Muscle of back (tissue), 3 donors: ENCODE measurements at regions not wholly inside any gene's neighbourhood (a gene's known extent, or its start where the extent isn't known, plus 50 kb on each side); places are given as distances from the start of the nearest gene placed in this dataset.
"Not testable (repeated sequence)": the region's sequence is repeated elsewhere in the genome, so short reads cannot be mapped to it uniquely, and the experiment has no call there.

ENCODE experiments used
- DNase-seq, 3 donors: peaks; one replicate each; pipeline versions ENCODE4 v3.0.0 to v3.0.0-alpha.2; 2013

DNA sequence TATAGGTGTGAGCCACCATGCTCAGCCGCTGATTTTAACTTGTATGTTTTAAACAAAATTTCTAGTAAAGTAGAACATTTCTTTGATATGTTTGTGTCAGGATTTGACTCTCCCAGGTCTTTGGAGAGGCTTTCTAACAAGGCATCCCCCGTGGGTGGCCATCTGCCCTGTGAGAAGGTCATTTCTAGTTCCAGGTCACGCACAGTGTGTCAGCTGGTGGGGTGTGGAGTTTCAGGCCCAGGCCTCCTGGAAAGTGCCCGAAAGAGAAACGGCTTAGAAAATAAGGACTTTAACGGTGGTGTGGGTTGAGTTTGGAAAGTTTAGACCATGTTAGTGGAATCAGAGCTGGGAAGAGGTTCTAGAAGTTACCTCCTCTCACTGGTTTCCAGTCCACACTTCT lies 61.0 kb downstream of the SPDYE17 start:
- DNase-seq = not testable (repeated sequence)

DNA sequence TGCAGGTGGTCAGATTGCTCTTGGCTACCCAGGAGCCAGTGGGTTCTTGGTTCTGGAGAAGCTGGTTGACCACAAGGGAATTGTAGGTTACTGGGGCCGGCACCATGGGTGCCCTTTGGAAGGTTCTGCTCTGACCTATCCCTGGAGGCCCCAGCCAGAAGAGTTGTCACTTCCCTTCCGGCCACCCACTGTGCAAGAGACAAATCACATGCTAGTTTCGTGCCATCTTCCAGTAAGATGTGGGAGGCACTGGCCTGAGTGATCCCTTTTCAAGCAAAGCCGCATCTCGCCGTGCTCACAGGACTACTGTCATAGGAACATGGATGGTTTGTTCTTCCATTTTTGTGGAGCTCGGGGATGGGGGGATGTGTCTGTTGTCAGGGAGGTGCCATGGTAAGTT lies 62.3 kb downstream of the SPDYE17 start:
- not testable (repeated sequence) for DNase-seq

DNA sequence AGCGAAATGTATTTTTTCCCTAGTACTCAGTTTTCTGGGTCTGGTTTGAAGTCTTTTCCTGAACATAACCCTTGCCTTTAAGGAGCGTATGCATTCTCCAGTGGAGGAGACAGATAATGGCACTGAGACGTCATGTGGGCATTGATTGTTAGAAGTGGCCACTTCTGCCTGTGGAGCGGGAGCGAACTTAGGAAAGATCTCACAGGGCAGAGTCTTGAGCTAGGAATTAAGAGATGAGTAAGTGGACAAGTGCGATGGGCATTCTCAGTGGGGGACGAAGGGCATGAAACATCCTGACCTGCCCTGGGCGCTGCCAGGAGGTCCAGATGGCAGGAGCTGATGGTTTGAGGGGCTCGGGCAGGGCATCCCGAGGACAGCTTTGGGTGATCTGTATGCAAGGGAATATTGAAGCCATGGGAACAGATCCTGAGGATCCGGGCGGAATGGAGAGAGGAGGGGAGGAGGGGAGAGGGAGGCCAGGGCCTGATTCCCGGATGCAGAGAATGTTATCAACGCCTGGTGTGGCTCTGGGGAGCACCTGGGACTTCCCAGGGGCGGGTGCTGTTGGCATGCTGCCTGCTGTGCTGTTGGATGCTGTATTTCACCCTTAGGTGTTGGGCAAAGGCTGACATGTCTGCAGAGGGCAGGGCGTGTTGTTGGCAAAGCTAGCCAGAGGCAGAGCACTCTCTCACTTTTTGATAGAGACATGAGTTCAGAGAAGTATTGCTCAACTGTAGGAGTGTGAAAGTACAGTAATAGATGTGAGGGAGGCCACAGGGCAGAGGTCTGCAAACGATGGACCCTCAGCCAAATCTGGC lies 66.2 kb downstream of the SPDYE17 start:
- not testable (repeated sequence) for DNase-seq

DNA sequence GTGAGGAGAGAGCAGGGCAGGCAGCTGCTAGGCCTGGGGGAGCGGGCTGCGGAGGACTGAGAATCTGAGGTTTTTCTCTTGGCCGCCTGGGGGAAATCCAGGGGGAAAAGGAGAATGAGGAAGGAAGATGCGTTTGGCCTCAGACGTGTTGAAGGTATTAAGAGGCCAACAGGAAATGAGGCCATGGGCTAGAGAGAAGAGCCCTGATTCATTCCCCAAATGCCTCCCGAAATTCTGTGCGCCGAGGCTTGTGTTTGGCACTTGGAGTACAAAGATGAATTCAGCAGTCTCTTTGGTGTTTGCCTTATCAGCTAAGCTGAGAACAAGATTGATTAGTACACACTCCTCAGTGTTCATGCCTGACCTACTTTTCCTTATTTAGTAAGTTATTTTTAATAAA lies 68.1 kb downstream of the SPDYE17 start:
- not testable (repeated sequence) for DNase-seq

DNA sequence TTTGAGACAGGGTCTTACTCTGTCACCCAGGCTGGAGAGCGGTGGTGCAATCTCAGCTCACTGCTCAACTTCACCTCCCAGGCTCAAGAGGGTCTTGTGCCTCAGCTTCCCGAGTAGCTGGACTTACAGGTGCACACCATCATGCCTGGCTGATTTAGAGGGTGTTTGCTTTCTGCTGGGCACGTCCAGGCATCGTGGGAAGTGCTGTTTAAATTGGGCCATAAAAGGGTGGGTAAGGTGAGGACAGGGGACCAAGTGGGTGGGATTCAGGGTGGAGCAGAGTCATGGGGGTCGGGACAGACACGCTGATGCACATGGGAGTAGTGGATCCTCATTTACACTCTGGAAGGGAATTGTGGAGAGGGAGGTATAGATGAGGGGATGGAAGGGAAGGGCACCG lies 69.1 kb downstream of the SPDYE17 start:
- not testable (repeated sequence) for DNase-seq

DNA sequence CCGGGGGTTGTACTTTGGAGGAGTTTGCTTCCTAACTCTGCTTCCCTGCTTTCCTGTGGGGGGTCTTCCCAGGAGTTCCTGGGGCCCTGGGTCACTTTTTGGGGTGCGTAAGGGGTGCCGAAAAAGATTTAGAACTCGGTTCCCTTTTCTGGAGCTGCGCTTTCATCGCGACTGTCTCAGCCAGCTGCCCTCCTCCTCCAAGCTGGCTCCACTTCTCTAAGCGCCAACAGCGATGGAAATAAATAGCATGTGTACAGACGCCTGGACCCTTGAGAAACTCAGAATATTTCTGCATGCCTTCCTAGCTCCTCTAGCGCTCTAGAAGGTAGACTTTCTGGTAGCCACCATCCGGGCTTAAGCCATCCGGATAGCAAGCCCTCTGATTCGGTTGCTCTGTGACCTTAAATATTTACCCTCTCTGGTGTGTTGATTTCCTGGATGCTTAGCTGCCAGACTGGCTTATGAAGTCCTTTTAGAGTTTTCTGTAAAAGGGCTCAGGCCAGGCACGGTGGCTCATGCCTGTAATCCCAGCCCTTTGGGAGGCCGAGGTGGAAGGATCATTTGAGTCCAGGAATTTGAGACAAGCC lies 71.7 kb downstream of the SPDYE17 start:
- DNase-seq = not testable (repeated sequence)

DNA sequence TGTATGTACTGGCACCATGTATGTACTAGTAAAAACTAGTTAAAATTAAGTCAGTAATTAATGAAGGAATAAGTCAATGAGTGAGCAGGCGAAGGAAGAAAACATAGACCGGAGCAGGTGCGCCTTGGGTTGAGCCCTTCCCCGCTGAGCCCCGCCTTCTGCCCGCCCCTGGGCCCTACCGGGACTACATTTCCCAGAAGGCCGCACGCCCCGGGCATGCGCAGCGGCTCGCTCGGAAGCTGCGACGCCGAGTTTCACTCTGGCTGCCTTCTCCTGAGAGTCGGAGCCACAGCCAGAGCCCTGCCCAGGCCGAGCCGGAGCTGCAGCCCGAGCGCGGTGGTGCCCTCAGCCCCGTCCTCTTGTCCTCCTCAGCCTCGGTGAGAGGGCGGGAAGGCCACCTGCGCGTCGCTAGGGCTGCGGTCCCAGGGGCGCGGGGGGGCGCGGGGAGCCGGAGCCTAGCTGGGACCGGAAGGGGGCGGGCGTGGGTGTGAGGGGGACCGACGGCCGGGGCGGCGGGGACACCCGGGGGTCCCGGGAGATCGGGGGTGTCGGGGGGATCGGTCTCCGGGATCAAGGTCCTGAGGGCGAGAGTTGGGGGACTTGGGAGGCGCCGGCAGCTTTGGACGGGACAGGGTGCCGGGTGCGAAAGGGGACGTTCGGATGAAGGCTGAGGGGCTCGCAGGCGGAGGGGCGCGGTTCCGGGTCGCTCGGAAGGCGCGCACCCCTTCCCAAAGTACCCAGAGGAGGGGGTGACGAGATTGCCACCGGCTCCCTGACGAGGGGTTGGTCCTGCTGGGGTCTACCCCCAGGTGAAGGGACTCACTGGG lies 72.4 kb downstream of the SPDYE17 start:
- DNase-seq = not testable (repeated sequence)

DNA sequence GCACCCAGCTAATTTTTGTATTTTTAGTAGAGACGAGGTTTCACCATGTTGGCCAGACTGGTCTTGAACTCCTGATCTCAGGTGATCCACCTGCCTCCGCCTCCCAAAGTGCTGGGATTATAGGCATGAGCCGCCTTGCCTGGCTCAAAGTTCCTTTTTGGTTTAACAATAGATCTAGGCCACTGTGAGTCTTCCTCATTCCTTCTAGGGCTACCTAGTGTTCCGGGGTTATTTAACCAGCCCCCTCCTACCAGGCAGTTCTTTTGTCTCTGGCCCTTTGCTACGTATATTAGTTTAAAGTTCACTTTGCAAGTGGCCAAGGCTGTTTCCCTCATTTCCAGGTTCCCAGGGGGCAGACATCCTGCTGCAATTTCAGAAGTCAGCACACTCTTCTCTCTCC lies 75.6 kb downstream of the SPDYE17 start:
- DNase-seq = not testable (repeated sequence)

DNA sequence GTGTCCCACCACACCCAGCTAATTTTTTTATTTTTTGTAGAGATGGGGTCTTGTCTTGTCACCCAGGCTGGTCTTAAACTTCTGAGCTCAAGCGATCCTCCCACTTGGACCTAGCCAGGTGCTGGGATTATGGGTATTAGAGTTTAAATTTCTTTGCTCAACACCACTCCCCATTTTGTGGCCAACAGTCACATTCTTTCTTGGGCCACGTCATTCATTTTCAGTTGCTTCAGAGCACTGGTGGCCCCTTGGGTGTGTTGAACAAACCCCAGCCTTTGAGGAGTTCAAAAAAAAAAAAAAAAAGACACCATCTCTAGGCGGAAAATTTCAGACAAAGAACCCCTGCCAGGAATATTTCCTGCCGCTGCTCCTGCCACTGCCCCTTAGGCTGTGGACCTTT lies 77.0 kb downstream of the SPDYE17 start:
- not testable (repeated sequence) for DNase-seq

DNA sequence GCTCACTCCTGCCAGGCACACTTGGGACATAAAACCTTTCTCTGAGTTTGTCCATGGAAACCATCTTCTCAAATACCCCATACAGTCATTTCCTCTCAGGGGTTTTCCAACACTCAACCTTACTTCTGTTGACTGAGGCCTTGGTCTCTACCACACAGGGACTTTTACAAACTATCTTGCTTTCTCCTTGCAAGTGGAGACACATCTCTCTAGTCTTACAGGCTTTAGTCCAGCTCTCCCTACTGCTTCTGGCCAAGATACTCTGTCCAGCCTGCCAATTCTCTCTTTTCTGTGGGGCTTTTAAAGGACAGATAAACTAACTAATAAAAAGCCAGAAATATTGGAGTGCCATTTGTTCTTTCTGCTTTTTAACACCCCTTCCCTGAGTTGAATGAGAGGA lies 87.6 kb downstream of the SPDYE17 start:
- DNase-seq = peak; percentile 1 to 31 (median 2)

DNA sequence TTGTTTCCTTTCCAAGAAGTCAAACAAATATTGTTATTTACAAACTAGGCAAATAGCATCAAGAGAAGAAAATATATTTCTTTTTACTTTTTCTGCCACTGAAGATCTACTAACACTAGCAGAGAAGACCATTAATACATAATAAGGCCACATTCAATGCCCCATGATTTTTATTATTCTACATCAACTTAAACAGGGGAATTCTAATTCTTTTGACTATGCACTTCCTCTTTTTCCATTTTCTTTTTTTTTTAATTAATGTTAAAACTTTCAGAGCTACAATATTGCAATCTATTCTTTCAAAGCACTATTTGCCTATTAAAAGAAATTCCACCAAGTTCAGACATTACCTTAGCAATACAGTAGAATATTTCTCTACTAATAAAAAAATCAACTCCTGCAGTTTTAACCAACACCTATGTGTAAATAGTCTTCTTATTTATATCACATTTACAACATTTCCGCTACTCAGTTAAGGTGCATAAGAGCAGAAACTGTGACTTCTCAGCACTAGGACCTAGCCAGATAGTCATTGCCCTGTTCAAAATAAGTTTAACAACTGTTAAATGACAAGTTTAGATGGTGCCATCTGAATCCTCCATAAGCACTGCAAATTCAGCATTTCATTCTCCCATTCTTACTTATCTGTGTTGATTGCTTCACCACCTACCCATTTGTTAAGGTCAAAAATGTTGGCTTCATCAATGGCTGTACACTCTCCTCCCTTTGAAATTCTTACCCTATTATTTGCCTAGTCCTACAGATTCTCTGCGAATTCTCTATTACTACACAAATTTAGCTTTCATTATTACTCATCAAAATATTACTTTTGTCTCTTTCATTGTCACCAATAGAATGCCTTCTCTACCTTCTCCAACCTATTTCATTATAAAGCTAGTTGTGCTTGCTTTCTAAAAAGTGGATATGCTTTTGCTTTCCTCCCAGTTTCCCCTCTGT lies 90.1 kb downstream of the SPDYE17 start:
- DNase-seq = not testable (repeated sequence)

DNA sequence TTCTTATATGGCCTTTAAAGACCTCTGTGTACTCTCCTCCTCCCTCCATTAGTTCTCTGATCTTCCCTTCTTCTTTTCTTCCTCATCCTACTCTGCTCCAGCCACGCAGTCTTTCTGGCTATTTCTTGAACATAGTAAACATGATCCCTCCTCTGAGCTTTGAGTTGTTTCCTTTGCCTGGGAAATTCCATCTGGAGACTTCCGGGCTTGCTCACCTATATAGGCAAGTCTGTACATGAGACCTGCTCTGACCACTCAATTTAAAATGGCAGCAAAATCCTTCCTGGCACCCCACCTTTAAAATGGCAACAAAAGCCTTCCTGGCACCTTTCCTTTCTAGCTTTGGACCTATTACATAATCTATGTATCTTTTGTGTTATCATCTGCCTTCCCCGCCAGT lies 94.4 kb downstream of the SPDYE17 start:
- DNase-seq = not testable (repeated sequence)

DNA sequence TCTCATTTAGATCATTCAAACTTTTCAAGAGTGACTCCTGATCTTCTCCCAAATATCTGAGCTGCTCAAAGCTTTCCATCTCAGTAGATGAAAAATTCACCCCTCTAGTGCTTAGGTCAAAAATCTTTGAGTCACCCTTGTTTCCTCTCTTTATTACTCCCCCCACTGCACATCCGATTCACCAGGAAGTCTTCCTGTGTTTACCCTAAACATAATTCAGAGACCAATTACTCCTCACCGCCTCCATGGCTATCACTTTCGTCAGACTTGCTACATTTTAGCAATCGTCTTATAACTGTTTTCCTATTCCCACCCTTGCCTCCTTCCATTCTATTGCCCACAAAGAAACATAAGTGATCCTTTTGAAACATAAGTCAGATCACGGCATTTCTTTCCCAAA lies 94.8 kb downstream of the SPDYE17 start:
- DNase-seq = not testable (repeated sequence)

DNA sequence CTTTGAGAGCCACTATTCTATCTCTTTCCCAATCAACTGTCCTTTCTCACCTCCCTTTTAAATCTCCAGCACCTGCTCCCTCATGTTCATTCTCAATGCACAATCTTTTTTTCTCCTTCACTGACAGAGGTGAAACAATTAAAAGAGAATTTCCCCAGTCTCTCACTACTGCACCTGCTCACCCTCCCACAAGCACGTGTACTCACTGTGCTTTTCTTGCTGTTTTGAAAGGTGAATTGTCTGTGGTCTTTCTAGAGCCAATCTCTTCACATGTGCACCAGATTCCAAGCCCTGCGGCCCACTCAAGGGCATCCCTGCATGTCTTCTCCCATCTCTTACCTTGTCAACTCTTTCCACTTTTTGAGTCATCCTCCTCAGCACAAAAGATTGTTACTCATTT lies 95.8 kb downstream of the SPDYE17 start:
- DNase-seq = not testable (repeated sequence)

DNA sequence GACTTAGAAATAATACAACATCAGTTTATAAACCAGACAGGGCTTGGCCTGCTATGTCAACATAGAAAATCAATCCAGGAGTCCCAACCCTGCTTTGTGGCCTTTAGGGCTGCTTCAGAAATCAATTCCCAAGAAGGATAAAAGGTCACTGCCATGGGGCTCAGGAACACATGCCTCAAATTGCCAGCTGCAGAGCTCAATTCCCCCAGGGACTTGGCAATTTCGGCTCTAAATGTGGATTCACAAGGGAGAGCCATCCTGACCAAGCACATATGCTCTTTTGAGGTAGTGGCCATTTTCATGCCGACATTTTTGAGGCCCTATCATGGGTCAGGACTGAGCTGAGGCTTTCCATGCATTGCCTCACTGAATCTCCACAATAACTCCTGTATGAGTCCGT lies 97.5 kb downstream of the SPDYE17 start:
- not testable (repeated sequence) for DNase-seq

DNA sequence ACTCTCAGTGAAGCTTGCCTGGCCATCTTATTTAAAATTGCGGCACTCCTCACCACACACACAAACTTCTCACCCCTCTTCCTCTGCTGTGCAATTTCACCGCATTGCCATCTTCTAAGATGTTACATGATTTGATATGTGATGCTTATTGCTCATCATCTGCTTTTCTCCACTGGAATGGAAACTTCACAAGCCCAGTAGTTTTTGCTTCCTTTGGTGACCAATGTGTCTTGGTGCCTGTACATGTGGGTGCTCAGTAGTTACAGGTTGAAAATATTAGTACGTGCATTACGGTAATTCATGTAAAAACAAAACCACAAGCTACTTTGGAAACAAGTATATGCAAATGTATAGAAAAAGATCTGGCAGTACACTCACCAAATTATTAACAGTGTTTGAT lies 99.2 kb downstream of the SPDYE17 start:
- not testable (repeated sequence) for DNase-seq

DNA sequence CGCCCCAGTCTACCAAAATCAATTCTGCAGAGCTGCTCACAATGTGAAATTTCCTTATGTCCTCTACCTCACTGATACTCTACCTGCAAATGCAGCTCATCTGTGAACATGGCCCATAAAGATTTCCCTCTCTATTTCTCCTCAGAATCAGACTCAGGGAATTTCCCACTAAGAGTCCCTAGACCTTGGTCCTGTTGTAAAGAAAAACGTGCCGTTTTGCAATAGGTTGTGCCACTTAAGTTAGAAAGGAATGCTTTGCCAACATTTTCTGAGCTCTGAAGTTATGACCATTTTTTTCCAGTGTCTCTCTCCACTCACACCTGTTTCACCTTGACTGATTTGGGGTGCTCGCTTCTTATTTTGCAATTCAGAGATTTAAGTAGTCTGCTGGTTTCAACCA lies 100.7 kb downstream of the SPDYE17 start:
- DNase-seq = not testable (repeated sequence)

DNA sequence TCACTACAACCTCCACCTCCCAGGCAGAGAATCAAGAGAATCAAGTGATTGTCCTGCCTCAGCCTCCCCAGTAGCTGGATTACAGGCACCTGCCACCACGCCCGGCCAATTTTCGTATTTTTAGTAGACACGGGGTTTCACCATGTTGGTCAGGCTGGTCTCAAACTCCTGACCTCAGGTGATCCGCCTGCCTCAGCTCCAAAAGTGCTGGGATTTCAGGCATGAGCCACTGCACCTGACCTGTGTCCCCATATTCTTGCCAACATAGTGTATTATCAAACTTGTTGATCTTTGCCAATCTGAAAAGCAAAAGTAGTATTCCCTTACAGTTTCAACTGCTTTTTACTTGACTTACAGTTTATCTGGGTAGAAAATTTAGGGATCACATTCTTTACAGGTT lies 101.7 kb downstream of the SPDYE17 start:
- DNase-seq = not testable (repeated sequence)

DNA sequence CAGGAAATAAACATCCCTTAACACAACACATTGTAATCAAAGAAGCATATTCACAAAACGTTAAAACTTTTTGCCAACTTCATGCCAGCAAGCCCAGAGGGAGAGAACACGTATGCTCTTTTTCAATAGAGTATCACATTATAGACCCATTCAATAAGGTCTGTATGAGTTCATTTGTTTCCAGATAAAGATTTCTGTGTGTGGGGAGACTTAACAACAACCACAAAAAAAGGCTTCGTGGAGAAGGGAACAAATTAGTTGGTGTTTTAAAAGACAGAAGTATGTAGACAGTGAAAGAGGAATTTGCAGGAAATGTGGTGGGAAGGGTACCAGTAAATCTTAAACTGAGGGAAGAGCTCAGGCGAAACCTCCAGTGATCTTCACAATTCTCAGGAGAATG lies 103.4 kb downstream of the SPDYE17 start:
- DNase-seq = not testable (repeated sequence)

DNA sequence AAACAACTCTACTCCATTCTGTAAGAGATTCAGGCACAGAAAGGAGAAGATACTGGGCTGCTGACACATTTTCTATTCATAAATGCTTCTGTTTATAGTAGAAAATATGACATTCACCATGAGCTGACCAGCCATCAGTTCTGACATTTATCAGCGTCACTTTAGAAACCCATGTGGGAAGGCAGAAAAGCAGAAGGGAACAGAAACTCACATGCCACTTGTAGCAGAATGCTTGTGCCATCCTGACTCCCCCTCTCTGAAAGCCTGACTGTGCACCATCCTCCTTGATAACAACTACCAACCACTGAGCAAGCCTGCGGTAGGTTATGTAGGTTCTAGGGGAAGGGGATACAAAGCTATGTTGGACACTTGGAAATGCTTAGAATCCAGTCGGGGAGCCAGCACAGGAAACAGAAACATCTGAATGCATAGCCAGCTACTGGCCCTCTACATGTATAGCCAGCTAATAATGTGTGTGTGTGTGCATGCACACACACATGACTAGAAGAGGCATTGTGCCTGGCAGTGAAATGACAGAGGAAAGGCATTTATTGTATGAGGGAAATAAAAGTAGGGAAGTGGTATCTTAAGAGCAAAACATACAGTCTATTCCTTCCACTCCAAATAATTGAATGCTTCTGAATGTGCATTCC lies 104.3 kb downstream of the SPDYE17 start:
- not testable (repeated sequence) for DNase-seq

DNA sequence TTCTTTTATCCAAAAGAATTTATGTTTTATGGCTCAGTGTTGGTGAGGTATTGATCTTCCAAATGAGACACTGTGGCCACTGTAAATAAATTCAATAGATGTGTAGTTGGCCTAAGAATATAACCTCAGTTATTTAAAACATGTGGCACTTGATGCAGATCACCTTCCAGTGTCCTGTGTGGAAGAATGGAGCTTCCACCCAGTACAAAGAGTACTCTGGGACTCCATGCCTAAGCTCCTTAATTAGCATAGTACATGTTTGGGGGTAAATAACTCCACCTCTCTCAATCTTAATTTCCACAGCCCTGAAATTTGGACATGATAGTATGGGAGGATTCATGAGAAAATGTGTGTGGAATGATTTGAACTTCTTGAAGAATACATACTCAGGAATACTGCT lies 105.7 kb downstream of the SPDYE17 start:
- DNase-seq = not testable (repeated sequence)
